Stimulated activated CD4-positive, alpha-beta T cell treated with anti-CD3 and anti-CD28 coated beads, TNF-alpha, amount 100 ng/mL, for 24 hours (primary cell): ENCODE measurements at regions not wholly inside any gene's neighbourhood (a gene's known extent, or its start where the extent isn't known, plus 50 kb on each side); places are given as distances from the start of the nearest gene placed in this dataset.

ENCODE experiments used
- DNase-seq, 3 experiments: peaks; one replicate each; pipeline ENCODE4 v3.0.0-alpha.2; 2020; ENCODE audit warnings: low read depth in 3 of 3

- no peak for DNase-seq
These were observed 462.9 kb upstream of the ADAMTS5 start for GRCh38 chr21:27429710-27430341.

DNA sequence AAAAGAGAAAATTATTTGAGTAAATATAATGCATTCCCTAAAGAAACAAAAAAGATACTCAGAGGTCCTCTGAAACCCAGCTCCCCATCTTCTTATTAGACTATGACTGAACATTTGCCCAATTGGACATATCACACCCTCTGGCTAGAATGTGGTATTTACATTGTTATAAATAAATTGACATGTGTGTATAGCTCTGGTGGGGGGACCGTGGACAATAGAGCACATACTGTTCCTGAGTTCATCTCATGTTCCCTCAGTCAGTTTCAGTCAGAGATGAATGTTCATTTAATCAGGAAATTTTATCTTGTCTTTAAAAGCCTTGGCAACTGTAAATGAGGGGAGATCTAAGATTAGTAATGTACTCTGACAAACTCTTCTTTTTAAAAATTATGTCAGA lies 459.3 kb upstream of the ADAMTS5 start:
- DNase-seq, result no peak

DNA sequence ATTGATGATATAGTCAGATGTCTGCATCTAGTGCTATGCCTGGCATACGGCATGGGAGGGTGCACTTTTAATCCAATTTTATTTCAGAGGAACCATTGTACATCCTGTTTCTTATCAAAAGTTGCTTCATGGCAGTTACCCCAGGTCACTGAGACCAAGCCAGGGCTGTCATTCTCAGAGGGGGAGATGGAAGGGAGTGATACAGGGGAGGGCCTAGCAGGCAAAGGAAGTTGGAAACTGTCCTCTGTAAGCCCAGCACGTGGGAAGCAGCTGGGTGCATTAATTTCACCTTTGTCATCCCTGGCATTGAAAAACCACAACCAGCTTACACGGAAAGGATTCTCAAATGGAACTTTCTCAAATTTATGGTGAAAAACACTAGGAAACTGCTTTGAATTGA lies 458.7 kb upstream of the ADAMTS5 start:
- DNase-seq, result no peak

DNA sequence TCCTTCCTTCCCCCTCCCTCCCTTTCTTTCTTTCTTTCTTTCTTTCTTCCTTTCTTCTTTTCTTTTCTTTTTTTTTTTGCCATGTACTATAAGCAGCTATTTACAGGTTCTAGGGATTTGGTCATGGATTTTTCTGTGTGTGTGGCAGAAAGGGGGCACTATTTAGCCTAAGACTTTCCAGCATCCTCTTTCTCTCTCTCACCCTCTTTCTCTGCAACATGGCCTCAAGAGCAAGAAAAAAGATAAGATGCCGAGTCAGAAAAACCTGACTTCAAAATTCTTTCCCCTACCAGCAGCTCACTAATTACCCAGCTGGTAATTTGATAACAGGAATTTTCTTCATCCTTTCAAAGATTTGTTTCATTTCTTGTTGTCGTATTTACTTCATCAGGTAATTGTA lies 458.3 kb upstream of the ADAMTS5 start:
- no peak for DNase-seq

GRCh38 chr21:27424601-27425000 lies 457.7 kb upstream of the ADAMTS5 start:
- no peak for DNase-seq

DNA sequence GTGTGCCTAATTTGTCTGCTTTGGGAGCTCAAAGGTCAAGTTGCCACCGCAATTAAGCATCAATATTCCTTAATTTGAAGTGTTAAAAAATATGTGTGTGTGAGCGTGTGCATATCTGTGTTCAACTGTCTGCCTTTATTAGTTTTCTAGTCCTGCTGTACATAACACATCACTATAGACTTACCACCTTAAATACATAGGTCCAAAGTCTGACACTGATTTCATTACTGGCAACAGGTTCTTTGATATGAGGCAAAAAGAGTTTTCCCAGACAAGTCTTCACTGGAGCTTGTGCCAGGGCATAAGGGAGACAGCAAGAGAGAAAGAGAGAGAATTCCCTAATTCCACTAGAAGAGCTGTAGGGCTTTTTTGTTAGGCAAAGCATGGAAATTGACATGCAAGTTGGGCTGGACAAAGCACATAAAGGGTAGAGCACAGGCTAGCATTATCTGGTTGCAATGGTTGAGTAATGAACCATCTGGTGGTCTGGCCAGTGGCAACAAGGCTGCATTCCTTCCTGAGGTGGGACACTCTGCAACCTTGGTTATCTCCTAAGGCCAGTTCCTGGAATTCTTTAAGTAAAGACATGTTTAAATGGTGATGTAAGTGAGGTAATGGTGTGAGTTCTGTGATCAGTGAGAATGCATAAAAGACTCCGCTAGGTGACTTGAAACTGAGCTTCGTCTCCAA lies 457.2 kb upstream of the ADAMTS5 start:
- DNase-seq, result no peak

GRCh38 chr21:27423038-27423437 lies 456.1 kb upstream of the ADAMTS5 start:
- no peak for DNase-seq

DNA sequence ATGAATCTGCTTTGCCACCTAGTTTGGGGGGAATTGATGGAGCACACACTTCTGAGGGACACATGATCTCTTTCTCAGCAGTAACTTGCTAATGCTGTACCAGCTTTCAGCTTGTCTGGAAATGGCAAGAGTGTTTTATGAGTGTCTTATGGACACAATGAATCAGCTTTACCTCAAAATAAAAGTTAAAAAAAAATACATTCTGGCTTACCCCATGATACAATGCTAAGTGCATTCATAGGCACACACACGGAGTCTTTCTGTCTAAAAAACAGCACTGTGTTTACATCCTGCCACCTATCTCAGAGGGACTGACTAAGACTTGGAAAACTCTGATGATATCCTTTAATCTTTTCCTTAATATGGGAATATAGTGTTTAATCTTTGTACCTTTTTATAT lies 455.5 kb upstream of the ADAMTS5 start:
- no peak for DNase-seq

DNA sequence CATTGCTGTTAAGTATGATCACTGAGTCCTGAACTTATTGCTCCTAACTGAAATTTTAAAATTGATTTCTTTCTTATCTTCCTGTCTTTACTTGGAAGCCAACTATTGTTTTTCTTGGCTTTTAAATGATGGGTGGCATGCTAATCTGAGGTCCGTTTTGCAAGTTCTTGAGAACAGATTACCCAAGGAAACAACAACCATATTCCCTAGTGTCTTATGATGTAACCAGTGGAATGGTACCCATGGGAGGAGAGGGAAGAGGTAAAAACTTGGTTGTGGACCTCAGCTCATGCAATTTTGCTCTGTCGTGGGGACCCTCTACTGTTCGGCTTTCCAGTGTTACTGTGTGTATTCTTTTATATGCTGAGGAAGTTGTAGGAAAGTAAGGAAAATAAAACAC lies 454.8 kb upstream of the ADAMTS5 start:
- DNase-seq, result no peak

DNA sequence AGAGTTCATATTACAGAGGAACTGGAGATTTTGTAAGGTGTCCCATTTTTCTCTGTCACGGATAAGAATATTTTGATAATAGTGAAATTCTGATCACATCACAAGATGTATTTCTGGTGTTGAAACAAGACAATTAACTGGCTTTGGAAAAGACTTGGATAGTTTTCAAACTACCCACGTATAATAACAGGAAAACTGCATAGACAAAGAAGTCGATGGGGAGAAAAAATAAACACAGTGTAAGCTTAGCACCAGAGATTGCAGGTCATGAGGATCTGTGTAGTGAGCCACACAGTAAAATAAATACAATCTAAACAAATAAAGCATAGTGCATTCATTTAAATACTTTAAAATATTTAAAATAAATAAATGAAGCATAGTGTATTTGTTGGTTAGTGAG lies 452.3 kb upstream of the ADAMTS5 start:
- DNase-seq, result no peak

- no peak for DNase-seq
These were observed 451.5 kb upstream of the ADAMTS5 start for GRCh38 chr21:27418346-27418745.

- no peak for DNase-seq
These were observed 445.6 kb upstream of the ADAMTS5 start for GRCh38 chr21:27412530-27412929.

DNA sequence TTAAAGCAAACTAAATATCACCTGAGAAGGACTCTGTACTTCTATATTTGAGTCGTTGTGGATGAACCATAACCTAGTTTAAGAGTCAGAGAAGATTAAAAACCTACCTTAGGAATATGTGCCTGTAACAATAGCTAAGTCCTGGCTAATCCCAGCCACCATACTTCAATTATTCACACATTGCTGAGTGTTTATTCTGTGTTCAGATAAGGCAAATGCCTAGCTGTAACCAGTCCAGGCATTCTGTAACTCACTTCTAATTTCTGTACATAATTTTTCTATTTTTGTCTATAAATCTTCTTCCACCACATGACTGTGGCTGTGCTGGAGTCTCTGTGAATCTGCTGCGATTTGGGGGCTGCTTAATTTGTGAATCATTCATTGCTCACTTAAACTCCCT lies 441.9 kb upstream of the ADAMTS5 start:
- no peak for DNase-seq

GRCh38 chr21:27407271-27407670 lies 440.4 kb upstream of the ADAMTS5 start:
- DNase-seq, result no peak

DNA sequence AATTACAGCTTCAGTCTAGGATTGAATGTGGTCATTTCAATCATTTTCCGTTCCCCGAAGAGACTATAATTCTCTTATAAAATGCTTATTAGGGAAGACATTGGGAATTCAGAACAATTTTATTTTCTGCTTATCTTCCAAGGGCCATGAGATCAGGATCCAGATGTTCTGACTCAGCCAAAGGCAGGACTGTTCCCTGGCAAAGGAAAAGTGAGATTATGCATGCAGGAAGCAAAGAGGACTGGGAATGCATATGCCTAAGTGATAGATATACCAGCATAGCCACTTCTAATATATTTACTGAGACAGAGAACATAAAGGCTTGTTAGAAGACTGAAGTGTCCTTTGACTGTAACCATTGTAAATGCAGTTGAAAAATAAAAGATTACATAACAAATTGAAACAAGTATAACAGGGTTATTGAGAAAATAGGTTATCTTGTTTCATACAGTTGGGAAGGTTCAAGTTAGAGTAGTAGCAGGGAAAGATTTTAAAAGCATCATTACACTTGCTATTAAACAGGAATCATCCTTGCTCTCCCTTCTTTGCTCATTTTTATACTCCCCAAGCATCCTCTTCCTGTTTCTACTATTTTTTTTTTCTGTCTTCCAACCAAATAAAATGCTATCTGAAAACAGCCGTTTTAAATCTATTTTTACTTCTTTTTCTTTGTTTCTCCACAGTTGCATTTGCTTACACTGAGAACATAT lies 439.6 kb upstream of the ADAMTS5 start:
- no peak for DNase-seq

- no peak for DNase-seq
These were observed 436.1 kb upstream of the ADAMTS5 start for GRCh38 chr21:27403011-27403410.

DNA sequence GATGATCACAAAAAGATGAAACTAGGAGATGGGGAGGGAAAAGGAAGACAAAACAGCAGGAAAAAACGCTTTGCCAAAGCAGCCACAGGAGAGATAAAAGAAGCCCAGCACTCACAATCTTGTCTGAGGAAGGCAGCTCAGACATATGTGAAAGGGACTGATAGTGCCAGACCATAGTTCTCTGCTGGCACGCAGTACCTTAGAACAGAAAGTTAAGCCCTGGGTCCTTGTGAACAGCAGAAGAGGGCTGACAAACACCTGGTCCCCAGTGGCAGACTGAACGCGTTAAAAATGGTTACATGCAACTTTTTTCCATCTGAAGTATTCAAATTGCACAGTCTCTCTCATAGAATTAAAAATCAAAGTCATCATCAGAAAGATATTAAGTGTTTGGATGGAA lies 433.2 kb upstream of the ADAMTS5 start:
- DNase-seq, result no peak

GRCh38 chr21:27397578-27397977 lies 430.7 kb upstream of the ADAMTS5 start:
- DNase-seq, result no peak

- no peak for DNase-seq
These were observed 426.8 kb upstream of the ADAMTS5 start for GRCh38 chr21:27393726-27394125.

- DNase-seq, result no peak
These were observed 425.1 kb upstream of the ADAMTS5 start for GRCh38 chr21:27391990-27392389.

DNA sequence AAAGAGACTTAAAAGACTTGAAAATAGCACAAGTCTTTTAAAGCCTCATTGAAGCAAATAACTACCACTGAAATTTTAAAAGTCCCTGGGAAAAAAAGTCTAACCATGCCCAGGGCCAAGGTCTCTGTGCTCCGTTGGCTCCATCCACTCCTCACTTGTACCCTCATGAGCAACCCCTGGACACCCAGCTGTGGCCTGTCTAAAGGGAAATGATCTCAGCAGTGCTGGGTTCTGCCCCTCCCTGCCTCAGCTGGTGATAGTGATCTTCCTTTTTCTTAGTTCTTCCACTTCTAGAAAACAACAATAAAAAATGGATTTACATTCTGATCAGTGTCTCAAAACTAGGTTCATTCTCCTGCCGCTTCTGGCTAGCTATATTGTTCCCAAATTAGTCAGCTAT lies 423.5 kb upstream of the ADAMTS5 start:
- no peak for DNase-seq

GRCh38 chr21:27388825-27389224 lies 421.9 kb upstream of the ADAMTS5 start:
- DNase-seq, result no peak

- DNase-seq, result no peak
These were observed 415.5 kb upstream of the ADAMTS5 start for GRCh38 chr21:27382404-27382803.
